PC-9 (cell line): ENCODE measurements at regions not wholly inside any gene's neighbourhood (a gene's known extent, or its start where the extent isn't known, plus 50 kb on each side); places are given as distances from the start of the nearest gene placed in this dataset.

ENCODE experiments used
- BruUV-seq: library from RNA; stranded (reverse); fragments of 400-500 nt; replicated peaks from 2 replicates; lab custom pipeline; 2021; lab: Mats Ljungman, UMichigan
- CTCF ChIA-PET: fragments of 300-600 bp; sonication (Branson Sonifier 250); formaldehyde crosslinking; loops from one replicate; lab custom pipeline; 2022; ENCODE audit warnings: antibody characterized with exemption; lab: Charles Lee
- POLR2A ChIA-PET: fragments of 300-600 bp; sonication (Branson Sonifier 250); formaldehyde crosslinking; loops from one replicate; lab custom pipeline; 2022; ENCODE audit warnings: antibody characterized with exemption; ENCODE audit not compliant: unreplicated experiment; lab: Charles Lee
- DNase-seq, 2 experiments: peaks; one replicate each; pipeline versions ENCODE4 v3.0.0 to v3.0.0-alpha.2; 2015 to 2022; ENCODE audit warnings: mixed read lengths in 1 of 2
- H2AFZ ChIP-seq: fragments of 200-600 bp; sonication (generic); 2 replicates; pipeline ENCODE4 v1.8.1; 2017; ENCODE audit warnings: antibody characterized with exemption
- H3F3A ChIP-seq: fragments of 200-600 bp; sonication (generic); 2 replicates; pipeline ENCODE4 v1.8.1; 2017; ENCODE audit warnings: antibody characterized with exemption, mild to moderate bottlenecking, low read depth; ENCODE audit not compliant: insufficient read depth
- H3K27ac ChIP-seq: fragments of 200-600 bp; sonication (generic); 2 replicates; pipeline ENCODE4 v1.6.1; 2016; ENCODE audit warnings: mixed run types
- H3K27me3 ChIP-seq: fragments of 200-600 bp; sonication (generic); 2 replicates; pipeline ENCODE4 v1.6.1; 2016; ENCODE audit warnings: low read depth, mixed run types; ENCODE audit not compliant: insufficient read depth
- H3K36me3 ChIP-seq: fragments of 200-600 bp; sonication (generic); 2 replicates; pipeline ENCODE4 v1.6.1; 2016; ENCODE audit warnings: low read depth, mixed run types
- H3K4me1 ChIP-seq: fragments of 200-600 bp; sonication (generic); replicated peaks from 2 replicates; pipeline ENCODE4 v1.6.1; 2016; ENCODE audit warnings: mixed run types; ENCODE audit not compliant: insufficient read depth
- H3K4me2 ChIP-seq: fragments of 200-600 bp; sonication (generic); 2 replicates; pipeline ENCODE4 v1.6.1; 2017; ENCODE audit warnings: mixed run types
- H3K4me3 ChIP-seq: fragments of 200-600 bp; sonication (generic); 2 replicates; pipeline ENCODE4 v1.6.1; 2016; ENCODE audit warnings: mixed run types
- H3K79me2 ChIP-seq: fragments of 200-600 bp; sonication (generic); 2 replicates; pipeline ENCODE4 v1.6.1; 2017; ENCODE audit warnings: low read depth, mixed run types
- H3K9me2 ChIP-seq: fragments of 200-600 bp; sonication (generic); 2 replicates; pipeline ENCODE4 v1.8.1; 2017; ENCODE audit warnings: mild to moderate bottlenecking; ENCODE audit not compliant: insufficient read depth
- H3K9me3 ChIP-seq: fragments of 200-600 bp; sonication (generic); 2 replicates; pipeline ENCODE4 v1.8.1; 2016; ENCODE audit warnings: low read depth; ENCODE audit not compliant: insufficient read depth
- H4K20me1 ChIP-seq: fragments of 200-600 bp; sonication (generic); 2 replicates; pipeline ENCODE4 v1.8.1; 2017; ENCODE audit not compliant: insufficient read depth
- EZH2 ChIP-seq: fragments of 200-600 bp; sonication (generic); IDR thresholded peaks from 2 replicates; pipeline ENCODE4 v1.8.0; 2017; ENCODE audit warnings: antibody characterized with exemption, low read depth
- intact Hi-C: fragments of 100-400 bp; cut with micrococcal nuclease; formaldehyde crosslinking; loops from one replicate; pipeline ENCODE4 v1.10.0; 2022; ENCODE audit not compliant: unreplicated experiment
- TF ChIP-seq, protein P1 (sequence below): fragments of 200-600 bp; sonication (generic); conservative IDR thresholded peaks from 2 replicates; pipeline ENCODE4 v1.6.1; 2017; ENCODE audit warnings: mixed run types, antibody characterized with exemption, mild to moderate bottlenecking, moderate library complexity

DNA sequence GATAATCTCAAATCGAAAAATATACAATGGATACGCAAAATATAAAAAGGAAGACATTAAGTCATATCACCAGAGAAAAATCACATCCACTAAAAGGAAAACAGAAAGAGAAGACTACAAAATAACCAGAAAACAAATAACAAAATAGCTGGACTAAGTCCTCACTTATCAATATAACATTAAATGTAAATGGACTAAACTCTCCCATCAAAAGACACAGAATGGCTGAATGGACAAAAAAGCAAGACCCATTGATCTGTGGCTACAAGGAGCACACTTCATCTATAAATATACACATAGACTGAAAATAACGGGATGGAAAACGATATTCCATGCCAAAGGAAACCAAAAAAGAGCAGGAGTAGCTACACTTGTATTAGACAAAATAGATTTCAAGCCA is 161.0 kb upstream of the PRKD1 start:
- Histone ChIP-seq H4K20me1 (no peaks in the 10 kb centered on the region), H2AFZ (no peak overlapping the region), H3K27me3 (no peaks in the 10 kb centered on the region), H3K36me3 (no peaks in the 10 kb centered on the region), H3F3A (no peaks in the 10 kb centered on the region), H3K27ac (no peak overlapping the region), H3K79me2 (no peaks in the 10 kb centered on the region), H3K9me2 (no peaks in the 10 kb centered on the region), H3K4me2 (no peak overlapping the region), H3K4me3 (no peak overlapping the region), H3K4me1 (no peaks in the 10 kb centered on the region), H3K9me3 (no peaks in the 10 kb centered on the region)
- ChIA-PET CTCF (no interaction called here), POLR2A (no interaction called here)
- no peak for DNase-seq
- intact Hi-C loops: no loop called here
- TF ChIP-seq, protein P1, sequence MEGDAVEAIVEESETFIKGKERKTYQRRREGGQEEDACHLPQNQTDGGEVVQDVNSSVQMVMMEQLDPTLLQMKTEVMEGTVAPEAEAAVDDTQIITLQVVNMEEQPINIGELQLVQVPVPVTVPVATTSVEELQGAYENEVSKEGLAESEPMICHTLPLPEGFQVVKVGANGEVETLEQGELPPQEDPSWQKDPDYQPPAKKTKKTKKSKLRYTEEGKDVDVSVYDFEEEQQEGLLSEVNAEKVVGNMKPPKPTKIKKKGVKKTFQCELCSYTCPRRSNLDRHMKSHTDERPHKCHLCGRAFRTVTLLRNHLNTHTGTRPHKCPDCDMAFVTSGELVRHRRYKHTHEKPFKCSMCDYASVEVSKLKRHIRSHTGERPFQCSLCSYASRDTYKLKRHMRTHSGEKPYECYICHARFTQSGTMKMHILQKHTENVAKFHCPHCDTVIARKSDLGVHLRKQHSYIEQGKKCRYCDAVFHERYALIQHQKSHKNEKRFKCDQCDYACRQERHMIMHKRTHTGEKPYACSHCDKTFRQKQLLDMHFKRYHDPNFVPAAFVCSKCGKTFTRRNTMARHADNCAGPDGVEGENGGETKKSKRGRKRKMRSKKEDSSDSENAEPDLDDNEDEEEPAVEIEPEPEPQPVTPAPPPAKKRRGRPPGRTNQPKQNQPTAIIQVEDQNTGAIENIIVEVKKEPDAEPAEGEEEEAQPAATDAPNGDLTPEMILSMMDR: no peak
- no peak for TF ChIP-seq EZH2
- no TSS peak for BruUV-seq

DNA sequence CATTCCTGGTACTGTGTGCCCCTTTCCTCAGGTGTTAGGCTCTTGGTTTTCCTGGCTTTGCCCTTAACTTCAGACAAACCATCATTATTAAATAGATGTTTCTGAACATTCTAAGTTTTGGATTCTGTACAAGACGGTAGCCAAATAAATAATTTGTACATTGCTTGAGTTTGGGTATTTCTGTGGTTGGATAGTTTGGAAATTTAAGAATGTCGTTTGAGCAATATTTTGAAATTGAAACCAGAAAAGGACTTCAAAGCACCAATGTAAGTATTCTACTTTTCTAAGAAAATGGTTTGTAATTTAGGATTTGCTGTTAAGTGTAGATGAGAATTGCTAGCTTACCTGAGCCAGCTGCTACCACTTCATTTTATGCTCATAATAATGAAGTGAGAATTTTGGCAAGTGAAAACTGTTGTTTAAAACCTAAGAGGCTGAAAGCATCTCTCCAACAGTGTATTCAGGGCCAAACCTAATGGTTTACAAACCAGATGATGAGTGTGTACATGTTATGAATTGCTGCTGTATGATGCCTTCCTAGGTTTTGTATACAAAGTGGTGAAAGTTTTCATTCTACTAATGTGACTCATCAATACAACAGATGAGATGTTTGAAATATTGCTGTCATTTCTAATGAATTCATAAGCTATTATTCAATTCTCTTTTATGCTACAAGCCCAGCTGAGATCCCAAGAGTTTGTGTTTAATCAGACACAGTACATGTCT is 181.5 kb upstream of the PRKD1 start:
- BruUV-seq: no TSS peak
- no peak for DNase-seq
- no peak for TF ChIP-seq EZH2
- TF ChIP-seq, protein P1: no peak
- H3K4me1 ChIP-seq: no peaks in the 10 kb centered on the region
- H3K4me3 ChIP-seq: no peak overlapping the region
- H3K9me3 ChIP-seq: no peaks in the 10 kb centered on the region
- POLR2A ChIA-PET: no interaction called here
- no peak overlapping the region for H2AFZ ChIP-seq
- intact Hi-C loops: no loop called here
- no peaks in the 10 kb centered on the region for H3F3A ChIP-seq
- CTCF ChIA-PET: no interaction called here
- H3K4me2 ChIP-seq: no peak overlapping the region
- no peaks in the 10 kb centered on the region for H4K20me1 ChIP-seq
- no peaks in the 10 kb centered on the region for H3K9me2 ChIP-seq
- H3K36me3 ChIP-seq: no peaks in the 10 kb centered on the region
- H3K79me2 ChIP-seq: no peaks in the 10 kb centered on the region
- no peak overlapping the region for H3K27ac ChIP-seq
- H3K27me3 ChIP-seq: no peaks in the 10 kb centered on the region

DNA sequence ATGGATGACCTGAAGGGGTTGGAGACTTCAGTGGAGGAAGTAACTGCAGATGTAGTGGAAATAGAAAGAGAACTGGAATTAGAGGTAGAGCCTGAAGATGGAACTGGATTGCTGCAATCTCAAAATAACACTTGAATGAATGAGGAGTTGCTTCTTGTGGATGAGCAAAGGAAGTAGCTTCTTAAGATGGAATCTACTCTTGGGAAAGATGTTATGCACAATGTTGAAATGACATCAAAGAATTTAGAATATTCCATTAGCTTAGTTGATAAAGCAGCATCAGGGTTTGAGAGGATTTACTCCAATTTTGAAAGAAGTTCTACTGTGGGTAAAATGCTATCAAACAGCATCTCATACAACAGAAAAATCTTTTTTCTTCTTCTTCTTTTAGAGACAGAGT is 186.4 kb upstream of the PRKD1 start:
- Histone ChIP-seq H3K4me3 (no peak overlapping the region), H3K36me3 (no peaks in the 10 kb centered on the region), H3K4me1 (no peaks in the 10 kb centered on the region), H3K27me3 (no peaks in the 10 kb centered on the region), H3K9me3 (no peaks in the 10 kb centered on the region), H3K4me2 (no peak overlapping the region), H2AFZ (no peak overlapping the region), H3K27ac (no peak overlapping the region), H3K9me2 (no peaks in the 10 kb centered on the region), H3F3A (no peaks in the 10 kb centered on the region), H4K20me1 (no peaks in the 10 kb centered on the region), H3K79me2 (no peaks in the 10 kb centered on the region)
- ChIA-PET POLR2A (no interaction called here), CTCF (no interaction called here)
- TF ChIP-seq EZH2: no peak
- TF ChIP-seq, protein P1: no peak
- intact Hi-C loops: no loop called here
- DNase-seq: no peak
- no TSS peak for BruUV-seq
